BLaER1 (cell line): ENCODE measurements at regions not wholly inside any gene's neighbourhood (a gene's known extent, or its start where the extent isn't known, plus 50 kb on each side); places are given as distances from the start of the nearest gene placed in this dataset.

Experiments used
- H3K27ac ChIP-seq: shearing (Covaris generic); formaldehyde crosslinking; 2 replicates; pipeline ENCODE4 v1.8.1; 2022
- H3K27me3 ChIP-seq: shearing (Covaris generic); formaldehyde crosslinking; 2 replicates; pipeline ENCODE4 v1.8.1; 2022
- H3K36me3 ChIP-seq: shearing (Covaris generic); formaldehyde crosslinking; 2 replicates; pipeline ENCODE4 v1.8.1; 2022
- H3K4me1 ChIP-seq: shearing (Covaris generic); formaldehyde crosslinking; 2 replicates; pipeline ENCODE4 v1.8.1; 2022
- H3K4me2 ChIP-seq: shearing (Covaris generic); formaldehyde crosslinking; 2 replicates; pipeline ENCODE4 v1.8.1; 2022
- H3K4me3 ChIP-seq: shearing (Covaris generic); formaldehyde crosslinking; 2 replicates; pipeline ENCODE4 v1.8.1; 2022
- H3K9ac ChIP-seq: shearing (Covaris generic); formaldehyde crosslinking; 2 replicates; pipeline ENCODE4 v1.8.1; 2022
- H3K9me3 ChIP-seq: shearing (Covaris generic); formaldehyde crosslinking; 2 replicates; pipeline ENCODE4 v1.8.1; 2022
- H4K20me1 ChIP-seq: shearing (Covaris generic); formaldehyde crosslinking; 2 replicates; pipeline ENCODE4 v1.8.1; 2022
- Cebpa-rat ChIP-seq: shearing (Covaris generic); IDR thresholded peaks from 2 replicates; pipeline ENCODE4 v1.8.1; 2022

GRCh38 chr3:110894574-110894973, 177.0 kb upstream of the NECTIN3 start:
- TF ChIP-seq Cebpa-rat = no peak
- no peaks in the 10 kb centered on the region for H3K9me3 ChIP-seq
- no peaks in the 10 kb centered on the region for H3K4me1 ChIP-seq
- H3K4me3 ChIP-seq = no peak overlapping the region
- no peak overlapping the region for H3K4me2 ChIP-seq
- no peak overlapping the region for H3K27ac ChIP-seq
- no peaks in the 10 kb centered on the region for H4K20me1 ChIP-seq
- H3K9ac ChIP-seq = no peak overlapping the region
- H3K27me3 ChIP-seq = no peaks in the 10 kb centered on the region
- H3K36me3 ChIP-seq = no peaks in the 10 kb centered on the region

DNA sequence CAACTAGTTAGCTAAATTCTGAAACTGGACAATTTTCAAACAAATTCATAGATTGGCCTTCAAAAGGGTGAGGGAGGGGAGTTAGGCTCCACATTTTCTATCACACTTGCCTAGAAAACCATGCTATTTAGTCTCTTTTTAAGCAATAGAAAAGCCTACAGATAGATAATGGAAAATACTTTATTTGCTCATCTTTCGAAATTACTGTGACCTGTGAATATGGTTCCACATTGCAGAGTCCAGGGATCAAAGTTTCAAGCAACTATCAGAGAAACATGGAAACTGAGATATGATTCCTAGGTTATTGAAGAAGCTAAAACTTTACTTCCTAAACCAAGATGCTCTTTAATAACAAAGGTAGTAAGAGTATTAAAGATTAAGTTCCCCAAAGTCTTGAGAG, 176.6 kb upstream of the NECTIN3 start:
- no peaks in the 10 kb centered on the region for H4K20me1 ChIP-seq
- H3K4me2 ChIP-seq = no peak overlapping the region
- no peak overlapping the region for H3K9ac ChIP-seq
- H3K27me3 ChIP-seq = no peaks in the 10 kb centered on the region
- H3K27ac ChIP-seq = no peak overlapping the region
- H3K4me1 ChIP-seq = no peaks in the 10 kb centered on the region
- no peak overlapping the region for H3K4me3 ChIP-seq
- no peaks in the 10 kb centered on the region for H3K9me3 ChIP-seq
- no peaks in the 10 kb centered on the region for H3K36me3 ChIP-seq
- TF ChIP-seq Cebpa-rat = no peak

- no peaks in the 10 kb centered on the region for H3K4me1 ChIP-seq
- no peak overlapping the region for H3K9ac ChIP-seq
- H3K36me3 ChIP-seq = no peaks in the 10 kb centered on the region
- H3K27me3 ChIP-seq = no peaks in the 10 kb centered on the region
- no peak overlapping the region for H3K4me2 ChIP-seq
- no peak for TF ChIP-seq Cebpa-rat
- H3K9me3 ChIP-seq = no peaks in the 10 kb centered on the region
- H4K20me1 ChIP-seq = no peaks in the 10 kb centered on the region
- no peak overlapping the region for H3K27ac ChIP-seq
- H3K4me3 ChIP-seq = no peak overlapping the region
These were observed 174.6 kb upstream of the NECTIN3 start for GRCh38 chr3:110897046-110897445.

DNA sequence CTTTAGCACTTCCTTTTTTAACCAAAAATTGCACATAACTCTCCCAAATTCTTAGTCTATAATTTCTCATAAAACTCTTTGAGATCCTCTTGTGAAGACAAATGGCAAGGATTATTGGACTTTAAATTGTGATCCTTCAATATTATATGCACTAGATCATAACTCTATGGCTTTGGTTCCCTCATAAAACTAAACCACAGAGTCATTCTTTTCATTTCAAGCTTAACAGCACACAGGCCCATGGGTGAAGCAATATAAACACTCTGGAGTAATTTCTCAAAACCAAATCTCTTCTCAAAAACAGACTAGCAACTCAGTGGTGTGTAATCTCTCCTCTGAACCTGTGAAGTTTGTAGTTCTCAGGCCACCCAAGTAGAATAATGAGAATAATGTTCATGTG, 171.0 kb upstream of the NECTIN3 start:
- no peak overlapping the region for H3K9ac ChIP-seq
- H3K4me3 ChIP-seq = no peak overlapping the region
- H3K9me3 ChIP-seq = no peaks in the 10 kb centered on the region
- H3K27ac ChIP-seq = no peak overlapping the region
- TF ChIP-seq Cebpa-rat = no peak
- no peaks in the 10 kb centered on the region for H3K4me1 ChIP-seq
- no peaks in the 10 kb centered on the region for H3K36me3 ChIP-seq
- H4K20me1 ChIP-seq = no peaks in the 10 kb centered on the region
- H3K27me3 ChIP-seq = no peaks in the 10 kb centered on the region
- H3K4me2 ChIP-seq = no peak overlapping the region

DNA sequence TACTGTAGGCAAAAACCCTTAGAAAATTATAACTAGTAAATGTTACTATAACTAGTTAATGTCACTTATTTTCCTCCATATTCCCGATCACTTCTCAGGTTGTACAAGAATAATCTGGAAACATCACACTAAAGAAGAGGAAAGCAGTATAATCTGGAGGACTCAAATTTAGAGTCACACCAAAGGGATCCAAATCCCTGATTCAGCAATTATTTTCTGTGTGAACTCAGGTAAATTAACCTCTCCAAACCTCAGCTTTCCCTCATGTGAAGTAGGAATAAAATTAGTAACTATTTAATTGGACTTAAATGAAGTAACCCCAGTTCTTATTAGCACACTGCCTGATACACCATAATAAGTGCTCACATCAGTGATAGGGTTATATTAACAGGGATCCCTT, 170.1 kb upstream of the NECTIN3 start:
- Histone ChIP-seq H3K4me3 (no peak overlapping the region), H3K27me3 (no peaks in the 10 kb centered on the region), H3K9ac (no peak overlapping the region)

GRCh38 chr3:110902453-110903085, 169.0 kb upstream of the NECTIN3 start:
- Histone ChIP-seq H3K9ac (no peak overlapping the region), H3K4me3 (no peak overlapping the region), H4K20me1 (no peaks in the 10 kb centered on the region), H3K4me1 (no peaks in the 10 kb centered on the region), H3K27me3 (no peaks in the 10 kb centered on the region), H3K36me3 (no peaks in the 10 kb centered on the region), H3K4me2 (no peak overlapping the region), H3K27ac (no peak overlapping the region), H3K9me3 (no peaks in the 10 kb centered on the region)
- no peak for TF ChIP-seq Cebpa-rat

More for the DNA sequence above, 170.1 kb upstream of the NECTIN3 start:
- Histone ChIP-seq H3K4me2 (no peak overlapping the region), H3K4me1 (no peaks in the 10 kb centered on the region), H3K9me3 (no peaks in the 10 kb centered on the region), H3K36me3 (no peaks in the 10 kb centered on the region), H3K27ac (no peak overlapping the region), H4K20me1 (no peaks in the 10 kb centered on the region)
- TF ChIP-seq Cebpa-rat = no peak

- Histone ChIP-seq H3K27ac (no peak overlapping the region), H4K20me1 (no peaks in the 10 kb centered on the region), H3K9ac (no peak overlapping the region), H3K36me3 (no peaks in the 10 kb centered on the region), H3K4me3 (no peak overlapping the region), H3K4me1 (no peaks in the 10 kb centered on the region), H3K4me2 (no peak overlapping the region), H3K27me3 (no peaks in the 10 kb centered on the region), H3K9me3 (no peaks in the 10 kb centered on the region)
- TF ChIP-seq Cebpa-rat = no peak
These were observed 167.7 kb upstream of the NECTIN3 start for GRCh38 chr3:110903771-110904519.

- no peak for TF ChIP-seq Cebpa-rat
- no peak overlapping the region for H3K27ac ChIP-seq
- no peak overlapping the region for H3K9ac ChIP-seq
- no peaks in the 10 kb centered on the region for H3K9me3 ChIP-seq
- no peaks in the 10 kb centered on the region for H4K20me1 ChIP-seq
- H3K27me3 ChIP-seq = no peaks in the 10 kb centered on the region
- H3K4me1 ChIP-seq = no peaks in the 10 kb centered on the region
- H3K4me2 ChIP-seq = no peak overlapping the region
- H3K4me3 ChIP-seq = no peak overlapping the region
- H3K36me3 ChIP-seq = no peaks in the 10 kb centered on the region
These were observed 167.1 kb upstream of the NECTIN3 start for GRCh38 chr3:110904520-110904890.

DNA sequence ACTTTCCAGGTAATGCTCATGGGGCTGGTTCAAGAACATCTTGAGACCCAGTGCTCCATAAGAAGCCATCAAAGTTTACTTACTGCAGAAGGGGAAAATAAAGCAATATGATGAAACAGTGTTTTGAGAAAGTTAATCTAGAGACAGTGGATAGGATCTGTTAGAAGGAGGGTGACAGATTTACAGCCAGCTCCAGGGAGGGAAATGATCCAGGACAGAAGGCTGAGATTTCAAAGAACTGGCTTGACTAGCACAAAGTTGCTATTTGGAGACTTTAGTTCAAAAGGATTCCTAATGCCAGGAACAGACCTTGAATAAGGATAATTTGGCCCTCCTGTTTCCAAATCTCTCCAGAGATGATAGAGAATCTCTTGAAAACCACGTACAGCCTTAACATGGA, 166.5 kb upstream of the NECTIN3 start:
- no peak overlapping the region for H3K9ac ChIP-seq
- H3K27me3 ChIP-seq = no peaks in the 10 kb centered on the region
- no peak for TF ChIP-seq Cebpa-rat
- H3K4me3 ChIP-seq = no peak overlapping the region
- H3K27ac ChIP-seq = no peak overlapping the region
- H4K20me1 ChIP-seq = no peaks in the 10 kb centered on the region
- no peak overlapping the region for H3K4me2 ChIP-seq
- H3K4me1 ChIP-seq = no peaks in the 10 kb centered on the region
- no peaks in the 10 kb centered on the region for H3K36me3 ChIP-seq
- no peaks in the 10 kb centered on the region for H3K9me3 ChIP-seq

- TF ChIP-seq Cebpa-rat = no peak
- Histone ChIP-seq H3K4me2 (no peak overlapping the region), H3K9ac (no peak overlapping the region), H3K4me1 (no peaks in the 10 kb centered on the region), H4K20me1 (no peaks in the 10 kb centered on the region), H3K4me3 (no peak overlapping the region), H3K27ac (no peak overlapping the region), H3K27me3 (no peaks in the 10 kb centered on the region), H3K36me3 (no peaks in the 10 kb centered on the region), H3K9me3 (no peaks in the 10 kb centered on the region)
These were observed 161.8 kb upstream of the NECTIN3 start for GRCh38 chr3:110909839-110910238.
